Uterus (tissue), 3 donors: ENCODE measurements at regions not wholly inside any gene's neighbourhood (a gene's known extent, or its start where the extent isn't known, plus 50 kb on each side); places are given as distances from the start of the nearest gene placed in this dataset.
"Not testable (repeated sequence)": the region's sequence is repeated elsewhere in the genome, so short reads cannot be mapped to it uniquely, and the experiment has no call there.

Experiments
- DNase-seq, 2 donors: peaks; one replicate each; pipeline ENCODE4 v3.0.0-alpha.2; 2019 to 2020
- H3K27ac ChIP-seq, 2 donors: fragments of 200-600 bp; sonication (generic); 1 replicate in 1 of 2; 2 replicates in 1 of 2; pipeline ENCODE4 v1.5.1; 2016 to 2018
- H3K27me3 ChIP-seq, 2 donors: fragments of 200-600 bp; sonication (generic); one replicate each; pipeline ENCODE4 v1.5.1; 2018 to 2019; ENCODE audit warnings: control low read depth in 1 of 2
- H3K36me3 ChIP-seq, 2 donors: fragments of 200-600 bp; sonication (generic); one replicate each; pipeline ENCODE4 v1.5.1; 2019; ENCODE audit warnings: control low read depth in 1 of 2
- H3K4me1 ChIP-seq, 2 donors: fragments of 200-600 bp; sonication (generic); one replicate each; pipeline ENCODE4 v1.5.1; 2018 to 2019; ENCODE audit warnings: control low read depth in 1 of 2
- H3K4me3 ChIP-seq, 2 donors: fragments of 200-600 bp; sonication (generic); 1 replicate in 1 of 2; 2 replicates in 1 of 2; pipeline ENCODE4 v1.5.1; 2018 to 2019; ENCODE audit warnings: mild to moderate bottlenecking in 1 of 2
- H3K9me3 ChIP-seq, 2 donors: fragments of 200-600 bp; sonication (generic); one replicate each; pipeline ENCODE4 v1.5.1; 2019; ENCODE audit warnings: control low read depth in 1 of 2
- POLR2A ChIP-seq, 2 donors: fragments of 450-650 bp; IDR thresholded peaks; one replicate each; pipeline ENCODE4 v1.6.1; 2016; ENCODE audit warnings: antibody characterized with exemption in 2 of 2, mild to moderate bottlenecking in 1 of 2, moderate library complexity in 1 of 2
- intact Hi-C: fragments of 100-400 bp; cut with DNase I; formaldehyde crosslinking; loops from one replicate; pipeline ENCODE4 v1.15.1; 2023; ENCODE audit warnings: low total_unique reads
- TF ChIP-seq, protein P1 (sequence below), 4 experiments: fragments of 200-600 bp in 2 of 4; fragments of 450-650 bp in 2 of 4; sonication (generic) in 2 of 4; IDR thresholded peaks; one replicate each; pipeline ENCODE4 v1.5.1; 2016 to 2019; ENCODE audit warnings: antibody characterized with exemption in 4 of 4, mild to moderate bottlenecking in 2 of 4, moderate library complexity in 1 of 4
- donor health status: DM: yes; HTN: yes; CAD: no.

DNA sequence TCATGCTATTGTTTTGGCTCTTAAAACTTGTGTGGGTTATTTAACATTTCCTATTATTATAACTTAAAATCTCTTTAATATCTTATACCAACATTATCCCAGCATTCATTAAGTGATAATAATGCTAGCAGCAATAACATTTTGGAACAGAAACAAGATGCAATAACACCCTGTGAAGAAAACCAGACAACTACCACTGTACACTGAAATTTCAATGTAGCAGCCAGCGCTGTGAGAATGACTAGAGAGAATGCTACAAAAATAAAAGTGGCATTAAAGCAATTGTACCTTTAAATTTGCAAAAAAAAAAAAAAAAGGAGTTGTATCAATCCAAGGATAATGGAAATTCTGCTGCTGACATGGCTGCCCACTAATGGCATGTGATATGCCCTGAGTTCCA lies 269.9 kb downstream of the TTC32 start:
- DNase-seq = no peak
- no peaks in the 10 kb centered on the region for H3K36me3 ChIP-seq
- H3K9me3 ChIP-seq = peaks cover 0 to 4% of the 10 kb centered on the region in 2 donors
- no peaks in the 10 kb centered on the region for H3K4me1 ChIP-seq
- H3K27ac ChIP-seq = no peak overlapping the region
- no peak overlapping the region for H3K4me3 ChIP-seq
- TF ChIP-seq POLR2A (IDR thresholded peaks at IDR 0.05) = no peak
- TF ChIP-seq, protein P1, sequence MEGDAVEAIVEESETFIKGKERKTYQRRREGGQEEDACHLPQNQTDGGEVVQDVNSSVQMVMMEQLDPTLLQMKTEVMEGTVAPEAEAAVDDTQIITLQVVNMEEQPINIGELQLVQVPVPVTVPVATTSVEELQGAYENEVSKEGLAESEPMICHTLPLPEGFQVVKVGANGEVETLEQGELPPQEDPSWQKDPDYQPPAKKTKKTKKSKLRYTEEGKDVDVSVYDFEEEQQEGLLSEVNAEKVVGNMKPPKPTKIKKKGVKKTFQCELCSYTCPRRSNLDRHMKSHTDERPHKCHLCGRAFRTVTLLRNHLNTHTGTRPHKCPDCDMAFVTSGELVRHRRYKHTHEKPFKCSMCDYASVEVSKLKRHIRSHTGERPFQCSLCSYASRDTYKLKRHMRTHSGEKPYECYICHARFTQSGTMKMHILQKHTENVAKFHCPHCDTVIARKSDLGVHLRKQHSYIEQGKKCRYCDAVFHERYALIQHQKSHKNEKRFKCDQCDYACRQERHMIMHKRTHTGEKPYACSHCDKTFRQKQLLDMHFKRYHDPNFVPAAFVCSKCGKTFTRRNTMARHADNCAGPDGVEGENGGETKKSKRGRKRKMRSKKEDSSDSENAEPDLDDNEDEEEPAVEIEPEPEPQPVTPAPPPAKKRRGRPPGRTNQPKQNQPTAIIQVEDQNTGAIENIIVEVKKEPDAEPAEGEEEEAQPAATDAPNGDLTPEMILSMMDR (IDR thresholded peaks at IDR 0.05) = no peak
- no peaks in the 10 kb centered on the region for H3K27me3 ChIP-seq
- intact Hi-C loops = no loop called here

DNA sequence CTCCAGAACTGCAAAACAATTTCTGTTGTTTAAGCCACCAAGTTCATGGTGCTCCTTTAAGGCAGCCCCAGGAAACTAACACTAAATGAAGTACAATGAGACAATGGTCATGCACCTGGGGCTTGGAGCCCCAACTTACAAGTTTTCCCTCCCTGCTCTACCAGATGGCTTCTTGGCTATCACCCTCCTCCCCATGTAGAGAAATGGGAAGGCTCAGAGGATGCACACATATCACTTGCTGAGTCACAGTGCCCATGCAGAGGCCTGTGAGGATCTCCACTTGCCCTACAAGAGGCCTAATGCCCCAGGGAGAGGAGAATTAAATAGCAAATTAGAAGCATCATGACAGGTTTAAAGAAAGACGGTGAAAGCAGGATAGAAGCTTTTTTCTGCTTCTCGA lies 270.9 kb downstream of the TTC32 start:
- DNase-seq = no peak
- Histone ChIP-seq H3K27ac (no peak overlapping the region), H3K27me3 (no peaks in the 10 kb centered on the region), H3K9me3 (peaks cover 0 to 4% of the 10 kb centered on the region in 2 donors), H3K36me3 (no peaks in the 10 kb centered on the region), H3K4me3 (no peak overlapping the region), H3K4me1 (no peaks in the 10 kb centered on the region)
- no peak for TF ChIP-seq POLR2A (IDR thresholded peaks at IDR 0.05)
- TF ChIP-seq, protein P1 (IDR thresholded peaks at IDR 0.05) = no peak
- intact Hi-C loops = no loop called here

DNA sequence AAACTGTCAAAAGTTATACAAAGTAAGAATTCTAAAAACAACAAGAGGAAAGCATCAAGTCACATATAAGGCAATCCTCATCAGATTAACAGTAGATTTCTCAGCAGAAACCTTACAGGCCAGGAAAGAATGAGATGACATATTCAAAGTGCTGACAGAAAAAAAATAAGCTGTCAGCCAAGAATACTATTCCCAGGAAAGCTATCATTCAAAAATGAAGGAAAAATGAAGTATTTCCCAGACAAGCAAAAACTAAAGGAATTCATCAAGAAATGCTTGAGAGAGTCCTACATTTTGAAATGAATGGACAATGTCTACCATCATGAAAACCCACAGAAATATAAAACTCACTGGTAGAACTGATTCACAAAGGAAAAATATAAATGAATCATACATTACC lies 268.9 kb upstream of the OSR1 start:
- DNase-seq = no peak
- TF ChIP-seq POLR2A (IDR thresholded peaks at IDR 0.05) = no peak
- TF ChIP-seq, protein P1 (IDR thresholded peaks at IDR 0.05) = no peak
- no peak overlapping the region for H3K4me3 ChIP-seq
- intact Hi-C loops = no loop called here
- no peaks in the 10 kb centered on the region for H3K4me1 ChIP-seq
- no peak overlapping the region for H3K27ac ChIP-seq
- H3K27me3 ChIP-seq = no peaks in the 10 kb centered on the region
- H3K9me3 ChIP-seq = peaks cover 0 to 4% of the 10 kb centered on the region in 2 donors
- no peaks in the 10 kb centered on the region for H3K36me3 ChIP-seq

DNA sequence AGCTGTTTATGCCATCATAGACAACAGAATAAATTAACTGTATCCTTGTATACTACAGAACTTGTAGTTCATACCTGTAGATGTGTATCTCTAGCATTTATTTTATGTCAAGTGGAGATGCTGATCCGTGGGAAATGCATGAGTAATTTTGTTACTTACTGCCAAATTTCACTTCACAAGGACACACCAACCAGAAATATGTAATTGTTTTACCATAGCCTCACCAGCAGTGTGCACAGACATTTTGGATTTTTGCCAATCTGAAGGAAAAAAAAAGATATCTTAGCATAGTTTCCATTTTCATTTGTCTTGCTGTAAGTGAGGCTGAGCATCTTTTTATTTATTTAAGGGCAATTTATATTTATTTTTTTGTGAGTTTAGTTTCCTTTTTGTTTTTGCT lies 265.1 kb upstream of the OSR1 start:
- intact Hi-C loops = no loop called here
- Histone ChIP-seq H3K9me3 (peaks cover 0 to 4% of the 10 kb centered on the region in 2 donors), H3K27ac (no peak overlapping the region), H3K4me1 (no peaks in the 10 kb centered on the region), H3K36me3 (no peaks in the 10 kb centered on the region), H3K27me3 (no peaks in the 10 kb centered on the region), H3K4me3 (no peak overlapping the region)
- no peak for DNase-seq
- TF ChIP-seq POLR2A (IDR thresholded peaks at IDR 0.05) = no peak
- TF ChIP-seq, protein P1 (IDR thresholded peaks at IDR 0.05) = no peak

- Histone ChIP-seq H3K27me3 (no peaks in the 10 kb centered on the region), H3K4me3 (no peak overlapping the region), H3K4me1 (no peaks in the 10 kb centered on the region), H3K36me3 (no peaks in the 10 kb centered on the region), H3K27ac (no peak overlapping the region), H3K9me3 (peaks cover 0 to 3% of the 10 kb centered on the region in 2 donors)
- no peak for DNase-seq
- intact Hi-C loops = no loop called here
- TF ChIP-seq, protein P1 (IDR thresholded peaks at IDR 0.05) = no peak
- no peak for TF ChIP-seq POLR2A (IDR thresholded peaks at IDR 0.05)
Measured at GRCh38 chr2:19617257-19617848, 258.9 kb upstream of the OSR1 start.

DNA sequence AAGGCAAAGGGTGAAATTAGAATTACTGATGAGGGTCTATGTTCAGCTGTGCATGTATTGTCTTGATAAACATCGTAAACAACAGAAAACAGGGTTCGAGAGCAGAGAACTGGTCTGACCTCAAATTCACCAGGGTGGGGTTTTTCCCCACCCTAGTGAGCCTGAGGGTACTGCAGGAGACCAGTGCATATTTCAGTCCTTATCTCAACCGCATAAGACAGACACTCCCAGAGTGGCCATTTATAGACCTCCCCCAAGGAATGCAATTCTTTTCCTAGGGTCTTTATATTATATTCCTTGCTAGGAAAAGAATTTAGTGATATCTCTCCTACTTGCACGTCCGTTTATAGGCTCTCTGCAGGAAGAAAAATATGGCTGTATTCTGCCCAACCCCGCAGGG lies 257.0 kb upstream of the OSR1 start:
- H3K36me3 ChIP-seq, H3K27ac ChIP-seq, intact Hi-C loops, DNase-seq, H3K27me3 ChIP-seq, H3K4me1 ChIP-seq, H3K4me3 ChIP-seq, H3K9me3 ChIP-seq: not testable (repeated sequence)
